Fibroblast of lung (primary cell): ENCODE measurements at regions not wholly inside any gene's neighbourhood (a gene's known extent, or its start where the extent isn't known, plus 50 kb on each side); places are given as distances from the start of the nearest gene placed in this dataset.
"Not testable (repeated sequence)": the region's sequence is repeated elsewhere in the genome, so short reads cannot be mapped to it uniquely, and the experiment has no call there.

ENCODE experiments used
- EZH2 ChIP-seq: IDR thresholded peaks from 2 replicates; pipeline ENCODE4 v1.5.1; 2012; ENCODE audit warnings: low read length, control low read depth, mild to moderate bottlenecking; ENCODE audit errors: missing control alignments
- TF ChIP-seq, protein P1 (sequence below), 2 donors: IDR thresholded peaks in 1 of 2; conservative IDR thresholded peaks in 1 of 2; 1 replicate in 1 of 2; 2 replicates in 1 of 2; pipeline ENCODE4 v1.5.1; 2011 to 2012; ENCODE audit warnings: low read length in 2 of 2, control low read depth in 1 of 2, inconsistent platforms in 1 of 2, low read depth in 1 of 2, mild to moderate bottlenecking in 1 of 2

DNA sequence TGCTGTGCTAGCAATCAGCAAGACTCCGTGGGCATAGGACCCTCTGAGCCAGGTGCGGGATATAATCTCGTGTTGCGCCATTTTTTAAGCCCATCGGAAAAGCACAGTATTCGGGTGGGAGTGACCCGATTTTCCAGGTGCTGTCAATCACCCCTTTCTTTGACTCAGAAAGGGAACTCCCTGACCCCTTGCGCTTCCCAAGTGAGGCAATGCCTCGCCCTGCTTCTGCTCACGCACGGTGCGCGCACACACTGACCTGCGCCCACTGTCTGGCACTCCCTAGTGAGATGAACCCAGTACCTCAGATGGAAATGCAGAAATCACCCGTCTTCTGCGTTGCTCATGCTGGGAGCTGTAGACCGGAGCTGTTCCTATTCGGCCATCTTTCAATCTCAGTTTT, 372.6 kb downstream of the CDC5L start:
- TF ChIP-seq, protein P1, sequence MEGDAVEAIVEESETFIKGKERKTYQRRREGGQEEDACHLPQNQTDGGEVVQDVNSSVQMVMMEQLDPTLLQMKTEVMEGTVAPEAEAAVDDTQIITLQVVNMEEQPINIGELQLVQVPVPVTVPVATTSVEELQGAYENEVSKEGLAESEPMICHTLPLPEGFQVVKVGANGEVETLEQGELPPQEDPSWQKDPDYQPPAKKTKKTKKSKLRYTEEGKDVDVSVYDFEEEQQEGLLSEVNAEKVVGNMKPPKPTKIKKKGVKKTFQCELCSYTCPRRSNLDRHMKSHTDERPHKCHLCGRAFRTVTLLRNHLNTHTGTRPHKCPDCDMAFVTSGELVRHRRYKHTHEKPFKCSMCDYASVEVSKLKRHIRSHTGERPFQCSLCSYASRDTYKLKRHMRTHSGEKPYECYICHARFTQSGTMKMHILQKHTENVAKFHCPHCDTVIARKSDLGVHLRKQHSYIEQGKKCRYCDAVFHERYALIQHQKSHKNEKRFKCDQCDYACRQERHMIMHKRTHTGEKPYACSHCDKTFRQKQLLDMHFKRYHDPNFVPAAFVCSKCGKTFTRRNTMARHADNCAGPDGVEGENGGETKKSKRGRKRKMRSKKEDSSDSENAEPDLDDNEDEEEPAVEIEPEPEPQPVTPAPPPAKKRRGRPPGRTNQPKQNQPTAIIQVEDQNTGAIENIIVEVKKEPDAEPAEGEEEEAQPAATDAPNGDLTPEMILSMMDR (conservative IDR thresholded peaks at IDR 0.05 in 1 of 2, IDR thresholded peaks at IDR 0.05 in 1 of 2; ENCODE audit: low read depth in 1 of 2, low read length in 2 of 2), result not testable (repeated sequence)
- not testable (repeated sequence) for TF ChIP-seq EZH2
